H1 (cell line): ENCODE measurements at regions not wholly inside any gene's neighbourhood (a gene's known extent, or its start where the extent isn't known, plus 50 kb on each side); places are given as distances from the start of the nearest gene placed in this dataset.

Experiments
- CHD2 ChIP-seq: IDR thresholded peaks from 2 replicates; pipeline ENCODE4 v1.6.1; 2012; ENCODE audit warnings: low read length, improper control_type of control experiment
- CTCF ChIP-seq, 3 experiments: IDR thresholded peaks; 1 replicate in 2 of 3; 2 replicates in 1 of 3; pipeline versions ENCODE4 v1.5.1 to v1.6.1; 2011; ENCODE audit warnings: low read length in 3 of 3, mild to moderate bottlenecking in 3 of 3, inconsistent platforms in 2 of 3, low read depth in 1 of 3, moderate library complexity in 1 of 3; ENCODE audit not compliant: insufficient read depth in 1 of 3; ENCODE audit errors: control extremely low read depth in 1 of 3
- POLR2A ChIP-seq, 2 experiments: IDR thresholded peaks; 1 replicate in 1 of 2; 2 replicates in 1 of 2; pipeline ENCODE4 v1.6.1; 2011; ENCODE audit warnings: low read depth in 2 of 2, low read length in 2 of 2, mild to moderate bottlenecking in 2 of 2; ENCODE audit errors: control extremely low read depth in 1 of 2
- SP1 ChIP-seq: IDR thresholded peaks from 2 replicates; pipeline ENCODE4 v1.6.1; 2011; ENCODE audit warnings: low read depth, low read length
- TF ChIP-seq, protein P1 (sequence below): IDR thresholded peaks from 2 replicates; pipeline ENCODE4 v1.6.1; 2012; ENCODE audit warnings: inconsistent platforms

GRCh38 chr3:6062261-6063187 is 798.4 kb upstream of the GRM7 start:
- TF ChIP-seq CTCF (IDR thresholded peaks at IDR 0.05; ENCODE audit: control extremely low read depth in 1 of 3, insufficient read depth in 1 of 3, low read depth in 1 of 3, low read length in 3 of 3) (no peak), CHD2 (no peak), POLR2A (IDR thresholded peaks at IDR 0.05; ENCODE audit: control extremely low read depth in 1 of 2, low read depth in 2 of 2, low read length in 2 of 2) (no peak), SP1 (no peak)
- TF ChIP-seq, protein P1, sequence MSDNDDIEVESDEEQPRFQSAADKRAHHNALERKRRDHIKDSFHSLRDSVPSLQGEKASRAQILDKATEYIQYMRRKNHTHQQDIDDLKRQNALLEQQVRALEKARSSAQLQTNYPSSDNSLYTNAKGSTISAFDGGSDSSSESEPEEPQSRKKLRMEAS, result no peak
